Right renal pelvis (tissue), 4 donors: ENCODE measurements at regions not wholly inside any gene's neighbourhood (a gene's known extent, or its start where the extent isn't known, plus 50 kb on each side); places are given as distances from the start of the nearest gene placed in this dataset.

ENCODE experiments used
- DNase-seq, 4 donors: peaks; one replicate each; pipeline ENCODE4 v3.0.0-alpha.2; 2013; ENCODE audit warnings: low read depth in 4 of 4, low spot score in 3 of 4, missing footprints in 1 of 4

- DNase-seq, result no peak
Measured at GRCh38 chr16:86663685-86664521, 85.6 kb downstream of the FOXL1 start.

- no peak for DNase-seq
Measured at GRCh38 chr16:86664522-86665318, 86.4 kb downstream of the FOXL1 start.

- no peak for DNase-seq
Measured at GRCh38 chr16:86665319-86665675, 86.9 kb downstream of the FOXL1 start.

GRCh38 chr16:86665929-86666328 is 87.6 kb downstream of the FOXL1 start:
- no peak for DNase-seq

- no peak for DNase-seq
Measured at GRCh38 chr16:86667035-86667434, 88.7 kb downstream of the FOXL1 start.

GRCh38 chr16:86668136-86668910 is 90.0 kb downstream of the FOXL1 start:
- DNase-seq, result no peak

- no peak for DNase-seq
Measured at GRCh38 chr16:86669285-86669805, 91.0 kb downstream of the FOXL1 start.

- no peak for DNase-seq
Measured at GRCh38 chr16:86669937-86670749, 91.8 kb downstream of the FOXL1 start.

- no peak for DNase-seq
Measured at GRCh38 chr16:86670750-86671234, 92.4 kb downstream of the FOXL1 start.

- peak in 3 of 4 donors; percentile 67 to 75 (median 75) for DNase-seq
Measured at GRCh38 chr16:86671486-86672178, 93.3 kb downstream of the FOXL1 start.

- DNase-seq, result no peak
Measured at GRCh38 chr16:86672179-86672863, 94.0 kb downstream of the FOXL1 start.

- no peak for DNase-seq
Measured at GRCh38 chr16:86673090-86673955, 95.0 kb downstream of the FOXL1 start.

GRCh38 chr16:86673956-86674453 is 95.7 kb downstream of the FOXL1 start:
- DNase-seq, result no peak

GRCh38 chr16:86676254-86676670 is 97.9 kb downstream of the FOXL1 start:
- DNase-seq, result no peak

- no peak for DNase-seq
Measured at GRCh38 chr16:86679490-86679889, 101.1 kb downstream of the FOXL1 start.

- DNase-seq, result peak in 1 of 4 donors; percentile 36
Measured at GRCh38 chr16:86680162-86680561, 101.8 kb downstream of the FOXL1 start.

GRCh38 chr16:86680661-86681030 is 102.3 kb downstream of the FOXL1 start:
- DNase-seq, result no peak
